Endothelial cell of umbilical vein (primary cell): ENCODE measurements at regions not wholly inside any gene's neighbourhood (a gene's known extent, or its start where the extent isn't known, plus 50 kb on each side); places are given as distances from the start of the nearest gene placed in this dataset.

Experiments
- EZH2 ChIP-seq: IDR thresholded peaks from 2 replicates; pipeline ENCODE4 v1.6.1; 2012; ENCODE audit warnings: borderline replicate concordance, low read depth, mild to moderate bottlenecking, moderate library complexity, low read length, inconsistent platforms; ENCODE audit not compliant: severe bottlenecking
- FOS ChIP-seq: IDR thresholded peaks from 2 replicates; pipeline ENCODE4 v1.6.1; 2011; ENCODE audit warnings: mild to moderate bottlenecking, low read length, moderate library complexity, borderline replicate concordance; ENCODE audit not compliant: insufficient read depth
- GATA2 ChIP-seq: IDR thresholded peaks from 2 replicates; pipeline ENCODE4 v1.7.0; 2011; ENCODE audit warnings: low read depth, mild to moderate bottlenecking, moderate library complexity, mixed read lengths, low read length; ENCODE audit not compliant: insufficient read length, insufficient read depth
- JUN ChIP-seq: IDR thresholded peaks from 2 replicates; pipeline ENCODE4 v1.6.1; 2011; ENCODE audit warnings: borderline replicate concordance, low read depth; ENCODE audit not compliant: insufficient read length, insufficient read depth
- MAX ChIP-seq: IDR thresholded peaks from 2 replicates; pipeline ENCODE4 v1.6.1; 2011; ENCODE audit not compliant: insufficient read depth, insufficient read length
- MYC ChIP-seq: IDR thresholded peaks from one replicate; pipeline ENCODE4 v1.6.1; 2011; ENCODE audit warnings: mild to moderate bottlenecking, low read depth, low read length
- POLR2A ChIP-seq: IDR thresholded peaks from 2 replicates; pipeline ENCODE4 v1.6.1; 2012; ENCODE audit warnings: low read depth, mild to moderate bottlenecking, control low read depth, low read length
- POLR2AphosphoS5 ChIP-seq: IDR thresholded peaks from 2 replicates; pipeline ENCODE4 v1.6.1; 2012; ENCODE audit warnings: low read depth, mild to moderate bottlenecking, control low read depth, low read length, moderate library complexity; ENCODE audit not compliant: insufficient read depth
- TF ChIP-seq, protein P1 (sequence below), 2 donors: IDR thresholded peaks; 1 replicate in 1 of 2; 2 replicates in 1 of 2; pipeline ENCODE4 v1.5.1; 2011; ENCODE audit warnings: low read length in 2 of 2, mild to moderate bottlenecking in 2 of 2, moderate library complexity in 2 of 2, control low read depth in 1 of 2, inconsistent platforms in 1 of 2, low read depth in 1 of 2; ENCODE audit not compliant: insufficient read depth in 1 of 2; ENCODE audit errors: extremely low read depth in 1 of 2

DNA sequence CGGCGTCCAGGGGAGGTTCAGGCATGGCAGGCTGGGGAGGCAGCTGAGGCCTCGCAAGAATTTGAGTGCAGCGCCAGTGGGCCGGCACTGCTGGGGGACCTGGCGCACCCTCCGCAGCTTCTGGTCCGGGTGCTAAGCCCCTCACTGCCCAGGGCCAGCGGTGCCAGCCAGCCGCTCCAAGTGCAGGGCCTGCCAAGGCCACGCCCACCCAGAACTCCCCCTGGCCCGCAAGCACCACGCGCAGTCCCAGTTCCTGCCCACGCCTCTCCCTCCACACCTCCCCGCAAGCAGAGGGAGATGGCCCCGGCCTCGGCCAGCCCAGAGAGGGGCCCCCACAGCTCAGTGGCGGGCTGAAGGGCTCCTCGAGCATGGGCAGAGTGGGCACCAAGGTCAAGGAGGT is 2017.3 kb downstream of the LRRC4C start:
- TF ChIP-seq MAX = no peak
- TF ChIP-seq JUN = no peak
- TF ChIP-seq, protein P1, sequence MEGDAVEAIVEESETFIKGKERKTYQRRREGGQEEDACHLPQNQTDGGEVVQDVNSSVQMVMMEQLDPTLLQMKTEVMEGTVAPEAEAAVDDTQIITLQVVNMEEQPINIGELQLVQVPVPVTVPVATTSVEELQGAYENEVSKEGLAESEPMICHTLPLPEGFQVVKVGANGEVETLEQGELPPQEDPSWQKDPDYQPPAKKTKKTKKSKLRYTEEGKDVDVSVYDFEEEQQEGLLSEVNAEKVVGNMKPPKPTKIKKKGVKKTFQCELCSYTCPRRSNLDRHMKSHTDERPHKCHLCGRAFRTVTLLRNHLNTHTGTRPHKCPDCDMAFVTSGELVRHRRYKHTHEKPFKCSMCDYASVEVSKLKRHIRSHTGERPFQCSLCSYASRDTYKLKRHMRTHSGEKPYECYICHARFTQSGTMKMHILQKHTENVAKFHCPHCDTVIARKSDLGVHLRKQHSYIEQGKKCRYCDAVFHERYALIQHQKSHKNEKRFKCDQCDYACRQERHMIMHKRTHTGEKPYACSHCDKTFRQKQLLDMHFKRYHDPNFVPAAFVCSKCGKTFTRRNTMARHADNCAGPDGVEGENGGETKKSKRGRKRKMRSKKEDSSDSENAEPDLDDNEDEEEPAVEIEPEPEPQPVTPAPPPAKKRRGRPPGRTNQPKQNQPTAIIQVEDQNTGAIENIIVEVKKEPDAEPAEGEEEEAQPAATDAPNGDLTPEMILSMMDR (IDR thresholded peaks at IDR 0.05; ENCODE audit: extremely low read depth in 1 of 2, insufficient read depth in 1 of 2, low read depth in 1 of 2, low read length in 2 of 2) = no peak
- no peak for TF ChIP-seq FOS
- TF ChIP-seq MYC = no peak
- no peak for TF ChIP-seq POLR2AphosphoS5
- TF ChIP-seq EZH2 = no peak
- TF ChIP-seq POLR2A = no peak
- TF ChIP-seq GATA2 = no peak
